GM10266 (cell line): ENCODE measurements at regions not wholly inside any gene's neighbourhood (a gene's known extent, or its start where the extent isn't known, plus 50 kb on each side); places are given as distances from the start of the nearest gene placed in this dataset.

Experiments used
- DNase-seq: peaks from one replicate; pipeline ENCODE4 v3.0.0; 2012; ENCODE audit errors: extremely low spot score
- TF ChIP-seq, protein P1 (sequence below): IDR thresholded peaks from 2 replicates; pipeline ENCODE4 v1.5.1; 2012; ENCODE audit warnings: mild to moderate bottlenecking, low read depth; ENCODE audit not compliant: control insufficient read depth, insufficient read depth; ENCODE audit errors: missing control alignments

DNA sequence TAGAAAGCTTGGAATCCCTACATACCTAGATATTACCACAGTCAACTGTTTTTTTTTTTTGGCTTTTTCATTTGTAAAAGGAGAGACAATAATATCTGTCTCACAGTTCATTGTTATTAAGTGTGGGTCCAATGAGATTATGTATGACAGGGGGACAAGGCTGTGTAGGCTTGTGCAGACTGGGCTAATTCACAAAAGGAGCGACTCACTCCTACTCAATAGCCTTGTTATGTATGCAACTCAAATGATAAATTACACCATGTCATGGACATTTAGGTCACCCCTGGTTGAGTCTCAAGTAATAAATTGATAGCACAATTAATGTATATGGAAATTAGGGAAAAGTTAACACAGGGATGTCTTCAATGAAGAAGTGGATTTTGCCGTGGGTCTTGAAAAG is 208.2 kb upstream of the MAP3K7 start:
- no peak for DNase-seq
- TF ChIP-seq, protein P1, sequence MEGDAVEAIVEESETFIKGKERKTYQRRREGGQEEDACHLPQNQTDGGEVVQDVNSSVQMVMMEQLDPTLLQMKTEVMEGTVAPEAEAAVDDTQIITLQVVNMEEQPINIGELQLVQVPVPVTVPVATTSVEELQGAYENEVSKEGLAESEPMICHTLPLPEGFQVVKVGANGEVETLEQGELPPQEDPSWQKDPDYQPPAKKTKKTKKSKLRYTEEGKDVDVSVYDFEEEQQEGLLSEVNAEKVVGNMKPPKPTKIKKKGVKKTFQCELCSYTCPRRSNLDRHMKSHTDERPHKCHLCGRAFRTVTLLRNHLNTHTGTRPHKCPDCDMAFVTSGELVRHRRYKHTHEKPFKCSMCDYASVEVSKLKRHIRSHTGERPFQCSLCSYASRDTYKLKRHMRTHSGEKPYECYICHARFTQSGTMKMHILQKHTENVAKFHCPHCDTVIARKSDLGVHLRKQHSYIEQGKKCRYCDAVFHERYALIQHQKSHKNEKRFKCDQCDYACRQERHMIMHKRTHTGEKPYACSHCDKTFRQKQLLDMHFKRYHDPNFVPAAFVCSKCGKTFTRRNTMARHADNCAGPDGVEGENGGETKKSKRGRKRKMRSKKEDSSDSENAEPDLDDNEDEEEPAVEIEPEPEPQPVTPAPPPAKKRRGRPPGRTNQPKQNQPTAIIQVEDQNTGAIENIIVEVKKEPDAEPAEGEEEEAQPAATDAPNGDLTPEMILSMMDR = no peak

DNA sequence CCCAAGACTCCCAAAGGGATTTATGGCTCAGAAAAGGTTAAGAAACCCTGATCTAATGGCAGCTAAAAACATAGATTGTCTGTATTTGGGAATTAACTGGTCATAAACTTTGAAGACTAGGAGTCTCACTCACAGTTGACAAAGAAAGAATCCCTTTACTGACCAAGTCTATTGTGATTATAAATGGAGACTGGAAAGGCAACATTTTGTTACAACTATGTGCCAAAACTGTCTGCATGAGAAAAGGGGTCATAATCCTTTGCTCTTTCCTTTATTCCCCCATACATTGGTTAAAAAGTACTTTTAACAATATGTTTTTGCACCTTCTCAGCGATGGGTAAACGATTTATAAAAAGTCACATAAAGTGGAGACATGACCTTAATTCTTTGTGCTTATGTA is 206.9 kb upstream of the MAP3K7 start:
- DNase-seq = no peak
- TF ChIP-seq, protein P1 = no peak

GRCh38 chr6:90790696-90791095 is 203.8 kb upstream of the MAP3K7 start:
- DNase-seq = no peak
- TF ChIP-seq, protein P1 = no peak

DNA sequence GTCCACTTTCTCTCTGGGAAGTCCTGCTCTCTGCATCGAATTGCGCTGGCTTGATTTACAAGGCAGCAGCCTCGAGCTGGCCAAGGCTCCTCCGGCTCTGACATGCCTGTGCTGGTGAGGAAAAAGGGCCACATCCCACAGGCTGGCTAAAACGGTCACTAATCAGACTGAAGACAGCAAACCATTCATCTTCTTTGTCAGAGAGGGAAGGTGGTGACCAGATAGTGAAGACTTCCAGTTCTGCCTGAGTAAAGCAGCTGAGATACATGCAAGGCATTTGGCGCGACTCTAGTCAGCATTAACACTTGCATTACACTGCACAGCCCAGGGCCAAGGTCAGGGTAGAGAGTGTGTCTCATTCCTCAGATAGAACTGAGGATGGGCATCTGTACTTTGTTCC is 203.2 kb upstream of the MAP3K7 start:
- DNase-seq = no peak
- TF ChIP-seq, protein P1 = no peak

GRCh38 chr6:90788781-90789180 is 201.9 kb upstream of the MAP3K7 start:
- TF ChIP-seq, protein P1 = no peak
- DNase-seq = no peak

- TF ChIP-seq, protein P1 = no peak
- DNase-seq = no peak
These were observed 200.6 kb upstream of the MAP3K7 start for GRCh38 chr6:90787446-90787845.

GRCh38 chr6:90780778-90781177 is 193.9 kb upstream of the MAP3K7 start:
- no peak for DNase-seq
- TF ChIP-seq, protein P1 = no peak

DNA sequence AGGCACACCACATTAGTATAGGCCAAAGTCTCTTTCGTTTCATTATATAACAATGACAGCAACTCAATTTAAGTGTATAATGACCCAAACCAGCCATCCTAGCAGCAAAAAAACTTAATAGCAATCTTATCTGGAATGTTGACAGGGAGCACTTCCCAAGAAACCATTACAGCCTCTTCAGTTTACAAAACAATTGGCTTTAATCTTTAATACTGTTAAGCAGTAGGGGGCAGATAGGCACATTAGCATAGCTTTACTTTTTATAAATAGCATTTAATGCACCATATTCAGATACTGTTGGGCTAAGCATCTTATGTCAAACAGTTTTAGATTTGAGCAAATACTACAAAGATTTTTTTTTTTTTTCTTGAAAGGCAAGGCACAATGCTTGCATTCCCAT is 193.3 kb upstream of the MAP3K7 start:
- DNase-seq = no peak
- TF ChIP-seq, protein P1 = no peak
